A673 (cell line): ENCODE measurements at regions not wholly inside any gene's neighbourhood (a gene's known extent, or its start where the extent isn't known, plus 50 kb on each side); places are given as distances from the start of the nearest gene placed in this dataset.

Source experiments
- EZH2 ChIP-seq: fragments of 200-600 bp; sonication (generic); IDR thresholded peaks from 2 replicates; pipeline ENCODE4 v1.6.1; 2017; ENCODE audit warnings: borderline replicate concordance, low read depth, mild to moderate bottlenecking, mixed read lengths, antibody characterized with exemption, low read length; ENCODE audit not compliant: poor library complexity, severe bottlenecking
- TF ChIP-seq, protein P1 (sequence below): fragments of 300-800, 200-600 bp; sonication (generic); conservative IDR thresholded peaks from 2 replicates; pipeline ENCODE4 v1.5.1; 2017; ENCODE audit warnings: low read depth, mild to moderate bottlenecking, antibody characterized with exemption, low read length, moderate library complexity, mixed read lengths

DNA sequence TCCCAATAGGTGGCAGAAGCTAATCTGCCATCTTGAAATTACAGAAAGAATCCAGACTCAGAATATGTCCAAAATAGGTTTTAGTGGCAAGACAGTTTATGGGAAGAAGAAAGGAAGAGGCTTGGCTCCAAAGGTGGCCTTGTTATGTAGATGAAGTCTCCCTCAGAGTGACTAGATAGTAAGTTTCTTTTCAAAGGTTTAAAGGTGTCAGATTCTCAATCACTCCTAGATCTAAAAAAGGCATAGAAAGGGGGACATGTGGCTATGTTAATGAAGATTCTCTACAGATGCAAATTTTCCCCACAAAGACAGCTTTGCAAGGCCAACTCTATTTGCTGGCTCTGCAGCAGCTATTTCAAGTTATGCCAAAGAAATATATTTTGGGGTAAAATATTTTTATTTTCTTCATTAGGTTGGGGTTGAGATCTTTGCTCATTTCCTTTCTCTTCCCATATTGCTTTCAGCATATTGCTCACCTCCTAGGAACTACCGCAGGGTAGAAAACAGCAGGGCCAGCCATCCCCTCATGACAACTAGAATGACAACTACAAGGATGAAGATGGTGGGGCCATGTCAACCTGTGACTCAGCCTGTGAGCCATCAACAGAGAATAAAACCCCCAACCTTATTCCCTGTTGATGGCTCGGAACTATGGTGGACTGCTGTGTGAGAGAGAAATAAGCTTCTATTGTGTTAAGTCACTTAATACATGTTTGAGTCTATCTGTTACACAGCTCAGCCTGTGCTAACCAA, 274.0 kb upstream of the GALNT17 start:
- no peak for TF ChIP-seq EZH2
- TF ChIP-seq, protein P1, sequence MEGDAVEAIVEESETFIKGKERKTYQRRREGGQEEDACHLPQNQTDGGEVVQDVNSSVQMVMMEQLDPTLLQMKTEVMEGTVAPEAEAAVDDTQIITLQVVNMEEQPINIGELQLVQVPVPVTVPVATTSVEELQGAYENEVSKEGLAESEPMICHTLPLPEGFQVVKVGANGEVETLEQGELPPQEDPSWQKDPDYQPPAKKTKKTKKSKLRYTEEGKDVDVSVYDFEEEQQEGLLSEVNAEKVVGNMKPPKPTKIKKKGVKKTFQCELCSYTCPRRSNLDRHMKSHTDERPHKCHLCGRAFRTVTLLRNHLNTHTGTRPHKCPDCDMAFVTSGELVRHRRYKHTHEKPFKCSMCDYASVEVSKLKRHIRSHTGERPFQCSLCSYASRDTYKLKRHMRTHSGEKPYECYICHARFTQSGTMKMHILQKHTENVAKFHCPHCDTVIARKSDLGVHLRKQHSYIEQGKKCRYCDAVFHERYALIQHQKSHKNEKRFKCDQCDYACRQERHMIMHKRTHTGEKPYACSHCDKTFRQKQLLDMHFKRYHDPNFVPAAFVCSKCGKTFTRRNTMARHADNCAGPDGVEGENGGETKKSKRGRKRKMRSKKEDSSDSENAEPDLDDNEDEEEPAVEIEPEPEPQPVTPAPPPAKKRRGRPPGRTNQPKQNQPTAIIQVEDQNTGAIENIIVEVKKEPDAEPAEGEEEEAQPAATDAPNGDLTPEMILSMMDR = no peak
